H9 (cell line): ENCODE measurements at regions not wholly inside any gene's neighbourhood (a gene's known extent, or its start where the extent isn't known, plus 50 kb on each side); places are given as distances from the start of the nearest gene placed in this dataset.

Experiments used
- DNase-seq: peaks from one replicate; pipeline ENCODE4 v3.0.0-alpha.2; 2017
- H2AFZ ChIP-seq: one replicate; pipeline ENCODE4 v1.6.1; 2013; ENCODE audit warnings: mild to moderate bottlenecking, low read length, control low read depth, moderate library complexity
- H2AK5ac ChIP-seq: 2 replicates; pipeline ENCODE4 v1.6.1; 2013; ENCODE audit warnings: low read length, control low read depth, mixed read lengths; ENCODE audit not compliant: insufficient read length
- H2BK120ac ChIP-seq: one replicate; pipeline ENCODE4 v1.6.1; 2013; ENCODE audit warnings: low read depth, mild to moderate bottlenecking, low read length, control low read depth, inconsistent platforms; ENCODE audit not compliant: poor library complexity, severe bottlenecking
- H2BK12ac ChIP-seq: 2 replicates; pipeline ENCODE4 v1.6.1; 2013; ENCODE audit warnings: low read length, control low read depth, mixed read lengths, low read depth; ENCODE audit not compliant: insufficient read length
- H2BK15ac ChIP-seq: 2 replicates; pipeline ENCODE4 v1.6.1; 2013; ENCODE audit warnings: low read depth, low read length, control low read depth
- H2BK20ac ChIP-seq: one replicate; pipeline ENCODE4 v1.6.1; 2013; ENCODE audit warnings: low read depth, mild to moderate bottlenecking, low read length, control low read depth, inconsistent platforms; ENCODE audit not compliant: poor library complexity, severe bottlenecking
- H2BK5ac ChIP-seq: 2 replicates; pipeline ENCODE4 v1.6.1; 2013; ENCODE audit warnings: low read length, control low read depth, mixed read lengths; ENCODE audit not compliant: insufficient read length
- H3K14ac ChIP-seq: 2 replicates; pipeline ENCODE4 v1.6.1; 2013; ENCODE audit warnings: low read length, control low read depth; ENCODE audit not compliant: insufficient read depth
- H3K18ac ChIP-seq: 2 replicates; pipeline ENCODE4 v1.6.1; 2013; ENCODE audit warnings: low read depth, mild to moderate bottlenecking, mixed read lengths, low read length, control low read depth; ENCODE audit not compliant: insufficient read length
- H3K23ac ChIP-seq: 2 replicates; pipeline ENCODE4 v1.6.1; 2013; ENCODE audit warnings: low read length, control low read depth, mixed read lengths, low read depth; ENCODE audit not compliant: insufficient read length
- H3K23me2 ChIP-seq: 2 replicates; pipeline ENCODE4 v1.6.1; 2013; ENCODE audit warnings: low read depth, mild to moderate bottlenecking, mixed read lengths, low read length, control low read depth; ENCODE audit not compliant: insufficient read length, poor library complexity, severe bottlenecking
- H3K27ac ChIP-seq: 2 replicates; pipeline ENCODE4 v1.5.1; 2013; ENCODE audit warnings: low read length, control low read depth, mixed read lengths, low read depth; ENCODE audit not compliant: insufficient read length
- H3K27me3 ChIP-seq: 2 replicates; pipeline ENCODE4 v1.6.1; 2013; ENCODE audit warnings: low read length, control low read depth, inconsistent platforms; ENCODE audit not compliant: insufficient read depth
- H3K4ac ChIP-seq: 2 replicates; pipeline ENCODE4 v1.6.1; 2013; ENCODE audit warnings: low read depth, mild to moderate bottlenecking, control low read depth, inconsistent platforms, low read length, moderate library complexity
- H3K4me1 ChIP-seq: 2 replicates; pipeline ENCODE4 v1.6.1; 2013; ENCODE audit warnings: low read length, control low read depth, inconsistent platforms; ENCODE audit not compliant: insufficient read depth
- H3K4me2 ChIP-seq: 2 replicates; pipeline ENCODE4 v1.6.1; 2013; ENCODE audit warnings: low read length, control low read depth, mixed read lengths; ENCODE audit not compliant: insufficient read length, insufficient read depth
- H3K56ac ChIP-seq: 2 replicates; pipeline ENCODE4 v1.6.1; 2013; ENCODE audit warnings: low read depth, mild to moderate bottlenecking, mixed read lengths, low read length, control low read depth; ENCODE audit not compliant: insufficient read length
- H3K79me1 ChIP-seq: 2 replicates; pipeline ENCODE4 v1.6.1; 2013; ENCODE audit warnings: low read depth, mild to moderate bottlenecking, moderate library complexity, low read length, control low read depth, inconsistent platforms; ENCODE audit not compliant: insufficient read depth, poor library complexity, severe bottlenecking
- H3K79me2 ChIP-seq: 2 replicates; pipeline ENCODE4 v1.6.1; 2013; ENCODE audit warnings: low read length, control low read depth, inconsistent platforms; ENCODE audit not compliant: insufficient read depth
- H3K9ac ChIP-seq: 2 replicates; pipeline ENCODE4 v1.6.1; 2013; ENCODE audit warnings: low read length, control low read depth, mixed read lengths; ENCODE audit not compliant: insufficient read length; ENCODE audit errors: extremely low read depth
- H3K9me3 ChIP-seq: one replicate; pipeline ENCODE4 v1.6.1; 2013; ENCODE audit warnings: low read depth, low read length, inconsistent platforms; ENCODE audit not compliant: control insufficient read depth
- H3T11ph ChIP-seq: one replicate; pipeline ENCODE4 v1.6.1; 2013; ENCODE audit warnings: mild to moderate bottlenecking, low read length, control low read depth, inconsistent platforms
- H4K20me1 ChIP-seq: one replicate; pipeline ENCODE4 v1.6.1; 2013; ENCODE audit not compliant: control insufficient read depth, insufficient read length, insufficient read depth
- H4K5ac ChIP-seq: 2 replicates; pipeline ENCODE4 v1.6.1; 2013; ENCODE audit warnings: low read depth, mild to moderate bottlenecking, mixed read lengths, low read length, control low read depth; ENCODE audit not compliant: insufficient read length
- H4K8ac ChIP-seq: replicated peaks from 2 replicates; pipeline ENCODE4 v1.6.1; 2013; ENCODE audit warnings: low read length, control low read depth, mixed read lengths, low read depth; ENCODE audit not compliant: insufficient read length
- H4K91ac ChIP-seq: 2 replicates; pipeline ENCODE4 v1.6.1; 2013; ENCODE audit warnings: low read depth, mild to moderate bottlenecking, moderate library complexity, mixed read lengths, low read length, control low read depth; ENCODE audit not compliant: insufficient read length
- H3K27ac Mint-ChIP-seq, 3 experiments: 2 replicates in 2 of 3; 3 replicates in 1 of 3; pipeline ENCODE4 v1.8.0; 2020 to 2021; ENCODE audit warnings: mixed read lengths in 3 of 3, mild to moderate bottlenecking in 1 of 3, moderate library complexity in 1 of 3
- H3K27me3 Mint-ChIP-seq: 2 replicates; pipeline ENCODE4 v1.8.0; 2021; ENCODE audit warnings: low read depth, mild to moderate bottlenecking, moderate library complexity, mixed read lengths
- H3K36me3 Mint-ChIP-seq, 3 experiments: 2 replicates in 2 of 3; 3 replicates in 1 of 3; pipeline ENCODE4 v1.8.0; 2020 to 2021; ENCODE audit warnings: low read depth in 3 of 3, mixed read lengths in 3 of 3; ENCODE audit not compliant: insufficient read depth in 1 of 3
- H3K4me1 Mint-ChIP-seq, 2 experiments: 2 replicates each; pipeline ENCODE4 v1.8.0; 2020; ENCODE audit warnings: mixed read lengths in 2 of 2
- H3K4me3 Mint-ChIP-seq, 2 experiments: 2 replicates in 1 of 2; 3 replicates in 1 of 2; pipeline ENCODE4 v1.8.0; 2020 to 2021; ENCODE audit warnings: mild to moderate bottlenecking in 2 of 2, mixed read lengths in 2 of 2, moderate library complexity in 1 of 2
- H3K9me3 Mint-ChIP-seq, 2 experiments: 2 replicates in 1 of 2; 3 replicates in 1 of 2; pipeline ENCODE4 v1.8.0; 2020; ENCODE audit warnings: mild to moderate bottlenecking in 2 of 2, mixed read lengths in 2 of 2, moderate library complexity in 1 of 2
- CTCF ChIP-seq: fragments of 200-600 bp; sonication (generic); conservative IDR thresholded peaks from 3 replicates; pipeline ENCODE4 v1.8.0; 2021; ENCODE audit warnings: antibody characterized with exemption, mild to moderate bottlenecking
- WGBS: extraction: QIAGEN DNeasy Blood & Tissue Kit; methylation state at CpG from one replicate; pipeline ENCODE4 v1.1.7; 2013; ENCODE audit warnings: missing lambda C conversion rate, low lambda C conversion rate, mixed read lengths; ENCODE audit not compliant: insufficient read length; ENCODE audit errors: extremely low coverage; 5-methylcytosine and 5-hydroxymethylcytosine counted together

DNA sequence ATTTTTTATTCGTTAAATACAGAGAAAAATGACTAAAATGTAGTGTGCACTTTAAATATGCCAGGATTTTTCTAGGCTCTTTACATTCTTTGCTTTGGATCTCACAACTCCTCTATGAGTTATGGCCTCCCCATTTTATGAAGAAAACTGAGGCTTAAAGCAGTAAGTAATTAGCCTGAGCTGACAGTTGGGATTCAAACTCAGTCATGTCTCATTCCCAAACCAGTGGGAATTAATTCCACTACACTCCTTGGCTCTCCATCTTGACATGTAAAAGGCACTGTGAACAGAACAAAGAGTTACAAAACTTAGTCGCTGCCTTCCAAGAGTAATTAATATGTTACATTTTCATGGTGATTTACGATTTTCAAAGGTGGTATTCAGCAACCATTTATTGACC, 351.9 kb downstream of the SATB2 start:
- Histone ChIP-seq H3K27ac (no peak overlapping the region), H4K91ac (no peak overlapping the region), H3K27me3 (no peaks in the 10 kb centered on the region), H3K4me2 (no peak overlapping the region), H2AK5ac (no peak overlapping the region), H2AFZ (no peak overlapping the region), H3K79me2 (no peaks in the 10 kb centered on the region), H3K14ac (no peak overlapping the region), H3K79me1 (no peaks in the 10 kb centered on the region), H2BK15ac (no peak overlapping the region), H3K4me1 (peaks cover 3% of the 10 kb centered on the region; the same call in 1 of the 2 replicates), H3K9me3 (no peaks in the 10 kb centered on the region), H4K8ac (no peak overlapping the region), H3T11ph (no peak overlapping the region), H3K4ac (no peak overlapping the region), H4K5ac (no peak overlapping the region), H2BK120ac (no peak overlapping the region), H3K23ac (no peak overlapping the region), H3K18ac (no peak overlapping the region), H3K23me2 (no peaks in the 10 kb centered on the region), H2BK20ac (no peak overlapping the region), H2BK12ac (no peak overlapping the region), H3K56ac (no peak overlapping the region), H2BK5ac (no peak overlapping the region), H4K20me1 (no peaks in the 10 kb centered on the region), H3K9ac (no peak overlapping the region)
- Mint-ChIP-seq H3K9me3 (no peaks in the 10 kb centered on the region; a peak in 1 of 5 replicates), H3K4me1 (peaks cover 3% of the 10 kb centered on the region in 2 experiments), H3K36me3 (no peaks in the 10 kb centered on the region), H3K27ac (peak overlapping the region in 1 of 3 experiments; percentile 61; a peak in 2 of 7 replicates), H3K4me3 (no peak overlapping the region), H3K27me3 (no peaks in the 10 kb centered on the region)
- no CpG with 5 or more reads among the region's 3 CpGs for WGBS
- no peak for DNase-seq
- TF ChIP-seq CTCF = no peak
